ENCODE measurements at regions not wholly inside any gene's neighbourhood (a gene's known extent, or its start where the extent isn't known, plus 50 kb on each side); places are given as distances from the start of the nearest gene placed in this dataset.

- H3K27me3 ChIP-seq: no peaks in the 10 kb centered on the region
- no peak overlapping the region for H3K4me3 ChIP-seq
- no peaks in the 10 kb centered on the region for H3K9me3 ChIP-seq
- intact Hi-C loops (cut with DNase I; ENCODE audit: low total_unique reads): no loop called here
- H3K36me3 ChIP-seq (ENCODE audit: low read depth, missing control alignments): no peaks in the 10 kb centered on the region
- WGBS, 2 donors: 83 to 93% methylated on average over 7 of the region's 7 CpGs
- no peaks in the 10 kb centered on the region for H3K4me1 ChIP-seq
- TF ChIP-seq POLR2A (IDR thresholded peaks at IDR 0.05) (no peak), CTCF (IDR thresholded peaks at IDR 0.05) (no peak)
- DNase-seq: no peak
- no peak overlapping the region for H3K27ac ChIP-seq
Measured at GRCh38 chr10:3588346-3588745, 196.7 kb downstream of the KLF6 start.

- no peak for DNase-seq
- intact Hi-C loops (cut with DNase I; ENCODE audit: low total_unique reads): no loop called here
- H3K4me1 ChIP-seq: no peaks in the 10 kb centered on the region
- H3K27me3 ChIP-seq: no peaks in the 10 kb centered on the region
- no peak for TF ChIP-seq POLR2A (IDR thresholded peaks at IDR 0.05)
- H3K36me3 ChIP-seq (ENCODE audit: low read depth, missing control alignments): no peaks in the 10 kb centered on the region
- H3K4me3 ChIP-seq: no peak overlapping the region
- H3K9me3 ChIP-seq: no peaks in the 10 kb centered on the region
- WGBS, 2 donors: 52 to 56% methylated on average over 22 of the region's 22 CpGs
- no peak overlapping the region for H3K27ac ChIP-seq
Measured at GRCh38 chr10:3584926-3585784, 199.9 kb downstream of the KLF6 start.

GRCh38 chr10:3580565-3580964, 204.4 kb downstream of the KLF6 start:
- no peaks in the 10 kb centered on the region for H3K9me3 ChIP-seq
- no peaks in the 10 kb centered on the region for H3K4me1 ChIP-seq
- no peak overlapping the region for H3K4me3 ChIP-seq
- TF ChIP-seq CTCF (IDR thresholded peaks at IDR 0.05) (no peak), POLR2A (IDR thresholded peaks at IDR 0.05) (no peak)
- intact Hi-C loops (cut with DNase I; ENCODE audit: low total_unique reads): no loop called here
- no peak overlapping the region for H3K27ac ChIP-seq
- H3K36me3 ChIP-seq (ENCODE audit: low read depth, missing control alignments): no peaks in the 10 kb centered on the region
- H3K27me3 ChIP-seq: no peaks in the 10 kb centered on the region
- DNase-seq: no peak
- 80 to 83% methylated on average over 8 of the region's 8 CpGs for WGBS, 2 donors

- H3K4me1 ChIP-seq: no peaks in the 10 kb centered on the region
- H3K27me3 ChIP-seq: no peaks in the 10 kb centered on the region
- WGBS, 2 donors: 46 to 56% methylated on average over 3 of the region's 3 CpGs
- no peak overlapping the region for H3K4me3 ChIP-seq
- no peaks in the 10 kb centered on the region for H3K36me3 ChIP-seq (ENCODE audit: low read depth, missing control alignments)
- no peaks in the 10 kb centered on the region for H3K9me3 ChIP-seq
- TF ChIP-seq CTCF (IDR thresholded peaks at IDR 0.05) (no peak), POLR2A (IDR thresholded peaks at IDR 0.05) (no peak)
- intact Hi-C loops (cut with DNase I; ENCODE audit: low total_unique reads): no loop called here
- DNase-seq: no peak
- H3K27ac ChIP-seq: no peak overlapping the region
Measured at GRCh38 chr10:3579845-3580244, 205.2 kb downstream of the KLF6 start.

GRCh38 chr10:3578682-3579081, 206.3 kb downstream of the KLF6 start:
- intact Hi-C loops (cut with DNase I; ENCODE audit: low total_unique reads): no loop called here
- H3K9me3 ChIP-seq: no peaks in the 10 kb centered on the region
- H3K36me3 ChIP-seq (ENCODE audit: low read depth, missing control alignments): no peaks in the 10 kb centered on the region
- no peak for DNase-seq
- H3K4me1 ChIP-seq: no peaks in the 10 kb centered on the region
- TF ChIP-seq CTCF (IDR thresholded peaks at IDR 0.05) (no peak), POLR2A (IDR thresholded peaks at IDR 0.05) (no peak)
- no peak overlapping the region for H3K4me3 ChIP-seq
- no peak overlapping the region for H3K27ac ChIP-seq
- no peaks in the 10 kb centered on the region for H3K27me3 ChIP-seq
